Activated CD8-positive, alpha-beta memory T cell treated with anti-CD3 and anti-CD28 coated beads, Interleukin-2, amount 50 U/mL, for 1 hour (primary cell): ENCODE measurements at regions not wholly inside any gene's neighbourhood (a gene's known extent, or its start where the extent isn't known, plus 50 kb on each side); places are given as distances from the start of the nearest gene placed in this dataset.

Experiments
- DNase-seq: peaks from one replicate; pipeline ENCODE4 v3.0.0-alpha.2; 2020; ENCODE audit errors: extremely low read depth

DNA sequence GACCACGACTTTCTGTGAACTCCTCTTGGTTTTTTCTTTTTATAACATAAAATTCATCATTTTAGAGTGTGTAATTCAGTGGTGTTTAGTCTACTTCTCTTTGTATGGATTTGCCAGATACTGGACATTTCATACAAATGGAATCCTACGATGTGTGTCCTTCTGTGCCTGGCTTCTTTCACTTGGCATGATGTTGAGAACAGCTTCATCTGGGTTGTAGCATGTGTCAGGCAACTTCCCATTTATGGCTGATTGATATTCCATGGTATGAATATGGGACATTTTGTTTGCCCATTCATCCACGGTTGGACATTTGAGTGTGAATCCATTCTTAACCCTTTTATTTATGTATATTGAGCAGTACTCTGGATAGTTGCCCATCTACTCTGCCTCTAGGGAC is 82.7 kb upstream of the KLF13 start:
- DNase-seq = no peak

GRCh38 chr15:31245135-31245689 is 81.4 kb upstream of the KLF13 start:
- no peak for DNase-seq

- DNase-seq = no peak
These were observed 80.9 kb upstream of the KLF13 start for GRCh38 chr15:31245756-31246155.

- no peak for DNase-seq
These were observed 79.2 kb upstream of the KLF13 start for GRCh38 chr15:31247404-31247803.

- DNase-seq = no peak
These were observed 78.4 kb upstream of the KLF13 start for GRCh38 chr15:31248263-31248662.

GRCh38 chr15:31248951-31249350 is 77.7 kb upstream of the KLF13 start:
- DNase-seq = no peak

DNA sequence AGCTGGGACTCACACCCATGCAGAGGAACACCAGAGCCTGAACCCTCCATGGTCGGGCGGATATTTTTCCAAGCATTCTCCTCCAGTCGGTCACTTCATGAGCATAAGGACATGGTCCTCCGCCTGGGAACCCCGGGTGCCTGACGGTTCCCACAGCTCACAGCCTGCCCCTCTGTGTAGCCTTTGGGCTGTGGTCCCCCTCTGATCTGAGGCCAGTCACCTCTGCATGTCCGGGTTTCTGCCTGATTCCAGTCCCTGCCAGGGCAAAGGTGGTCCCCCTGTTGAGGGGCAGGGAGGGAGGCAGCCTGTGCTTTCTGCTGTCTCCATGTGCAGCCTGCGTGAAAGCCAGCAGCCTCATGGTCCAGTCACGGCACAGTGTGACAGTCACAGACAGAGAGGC is 76.6 kb upstream of the KLF13 start:
- DNase-seq = no peak

DNA sequence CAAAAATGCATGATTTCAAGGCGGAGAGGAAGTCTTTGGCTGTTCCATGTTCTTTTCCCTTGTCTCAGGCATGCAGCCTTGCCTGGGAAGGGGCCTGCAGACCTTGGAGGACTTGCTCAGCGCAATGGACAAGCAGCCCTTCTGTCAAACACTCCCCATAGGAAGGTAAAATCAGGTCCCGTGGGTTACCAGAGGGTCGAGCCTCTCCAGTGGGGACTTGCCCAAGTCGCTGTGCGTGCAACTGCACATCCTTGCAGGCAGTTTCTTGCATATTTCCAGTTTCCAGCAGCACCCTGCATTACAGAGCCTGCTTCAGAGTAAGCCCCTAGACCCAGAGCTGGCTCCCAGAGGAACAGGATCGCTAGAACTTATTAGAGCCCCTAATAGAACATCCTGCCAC is 75.5 kb upstream of the KLF13 start:
- DNase-seq = no peak

- no peak for DNase-seq
These were observed 74.4 kb upstream of the KLF13 start for GRCh38 chr15:31252171-31252785.

DNA sequence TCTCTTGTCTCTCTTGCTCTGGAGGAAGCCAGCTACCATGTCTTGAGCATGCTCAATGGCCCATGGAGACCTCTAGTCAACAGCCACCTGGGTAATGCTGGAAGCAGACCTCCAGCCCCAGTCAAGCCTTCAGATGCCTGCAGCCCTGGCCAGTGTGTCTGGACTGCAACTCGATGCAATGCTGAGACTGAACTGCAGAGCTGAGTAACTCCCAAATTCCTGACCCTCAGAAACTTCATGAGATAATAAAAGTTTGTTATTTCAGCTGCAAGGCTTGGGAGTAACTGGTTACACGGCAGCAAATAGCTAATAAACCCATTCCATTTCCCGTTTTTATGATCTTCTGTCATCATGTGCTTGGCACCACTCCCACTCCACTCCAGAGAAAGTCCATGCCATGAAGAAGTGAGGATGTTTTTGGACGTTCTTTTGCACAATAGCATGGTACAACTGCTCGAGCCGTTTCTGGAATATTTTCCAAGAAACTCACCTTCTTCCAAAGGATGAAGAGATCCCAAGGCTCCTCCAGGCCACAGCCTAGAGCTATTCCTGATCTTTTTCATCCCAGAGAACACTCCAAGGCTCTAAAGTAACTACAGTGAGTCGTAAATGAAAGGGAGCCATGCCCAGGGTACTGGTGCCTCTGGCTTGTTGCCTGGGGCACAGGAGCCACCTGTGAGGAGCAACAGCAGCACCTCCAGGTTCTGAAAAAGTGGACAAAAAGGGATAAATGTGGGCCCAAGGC is 72.0 kb upstream of the KLF13 start:
- no peak for DNase-seq

- no peak for DNase-seq
These were observed 71.5 kb upstream of the KLF13 start for GRCh38 chr15:31255176-31255510.

DNA sequence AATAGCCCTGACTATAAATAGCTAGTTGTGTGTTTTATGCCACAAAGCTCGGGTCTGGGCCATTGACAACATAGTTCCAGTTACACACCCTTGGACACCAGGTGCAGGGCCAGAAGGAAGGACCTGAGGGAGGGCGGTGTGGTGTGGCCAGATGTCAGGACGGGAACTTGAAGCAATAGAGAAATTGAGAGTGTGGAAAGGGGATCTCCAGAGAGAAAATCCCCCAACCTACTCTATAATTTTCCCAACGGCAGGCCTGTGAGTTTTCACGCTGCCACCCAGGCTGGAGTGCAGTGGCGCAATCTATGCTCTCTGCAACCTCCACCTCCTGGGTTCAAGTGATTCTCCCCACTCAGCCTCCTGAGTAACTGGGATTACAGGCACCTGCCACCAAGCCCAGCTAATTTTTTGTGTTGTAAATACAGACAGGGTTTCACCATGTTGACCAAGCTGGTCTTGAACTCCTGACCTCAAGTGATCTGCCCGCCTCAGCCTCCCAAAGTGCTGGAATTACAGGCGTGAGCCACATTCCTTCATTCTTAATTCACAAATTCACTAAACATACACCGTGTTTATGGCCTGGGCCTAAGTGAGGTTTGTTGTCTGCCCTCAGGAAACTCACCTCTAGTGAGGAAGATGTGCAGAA is 70.8 kb upstream of the KLF13 start:
- no peak for DNase-seq

- no peak for DNase-seq
These were observed 70.0 kb upstream of the KLF13 start for GRCh38 chr15:31256378-31257265.

- no peak for DNase-seq
These were observed 69.3 kb upstream of the KLF13 start for GRCh38 chr15:31257286-31257685.

- no peak for DNase-seq
These were observed 68.4 kb upstream of the KLF13 start for GRCh38 chr15:31258260-31258659.

GRCh38 chr15:31259562-31260252 is 66.9 kb upstream of the KLF13 start:
- no peak for DNase-seq

- no peak for DNase-seq
These were observed 65.9 kb upstream of the KLF13 start for GRCh38 chr15:31260646-31261265.

GRCh38 chr15:31261266-31262142 is 65.1 kb upstream of the KLF13 start:
- no peak for DNase-seq

DNA sequence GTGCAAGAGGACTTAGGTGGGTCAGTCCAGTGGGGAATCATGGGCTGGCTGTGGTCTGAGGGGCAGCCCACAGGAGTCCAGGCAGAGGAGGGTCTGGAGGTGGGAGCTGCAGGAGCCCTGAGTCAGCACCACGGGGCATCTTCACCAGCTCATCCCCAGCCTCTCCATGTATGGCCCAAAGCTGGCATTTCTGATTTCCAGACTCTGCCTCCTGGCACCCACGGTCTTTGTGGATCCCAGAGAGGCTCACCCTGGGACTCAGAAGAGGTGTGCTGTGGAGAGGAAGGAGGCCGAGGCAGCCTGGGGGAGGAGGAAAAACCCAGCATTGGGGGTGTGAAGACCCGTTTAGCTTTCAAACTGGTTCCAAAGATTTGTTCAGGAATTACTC is 64.5 kb upstream of the KLF13 start:
- DNase-seq = no peak
